ENCODE measurements at regions not wholly inside any gene's neighbourhood (a gene's known extent, or its start where the extent isn't known, plus 50 kb on each side); places are given as distances from the start of the nearest gene placed in this dataset.

GRCh38 chr3:74564560-74564959, 49.9 kb downstream of the CNTN3 start:
- in situ Hi-C loops (cut with HindIII; ENCODE audit: low sequenced_read_pairs): no loop called here
- DNase-seq (ENCODE audit: low spot score): no peak

GRCh38 chr3:74562558-74563269, 51.7 kb downstream of the CNTN3 start:
- in situ Hi-C loops (cut with HindIII; ENCODE audit: low sequenced_read_pairs): no loop called here
- DNase-seq (ENCODE audit: low spot score): no peak

GRCh38 chr3:74561881-74562280, 52.6 kb downstream of the CNTN3 start:
- DNase-seq (ENCODE audit: low spot score): no peak
- in situ Hi-C loops (cut with HindIII; ENCODE audit: low sequenced_read_pairs): no loop called here

- DNase-seq (ENCODE audit: low spot score): no peak
- in situ Hi-C loops (cut with HindIII; ENCODE audit: low sequenced_read_pairs): no loop called here
Measured at GRCh38 chr3:74559261-74559660, 55.2 kb downstream of the CNTN3 start.

- no peak for DNase-seq (ENCODE audit: low spot score)
- in situ Hi-C loops (cut with HindIII; ENCODE audit: low sequenced_read_pairs): no loop called here
Measured at GRCh38 chr3:74550686-74551085, 63.8 kb downstream of the CNTN3 start.

GRCh38 chr3:74546426-74546825, 68.0 kb downstream of the CNTN3 start:
- no peak for DNase-seq (ENCODE audit: low spot score)
- in situ Hi-C loops (cut with HindIII; ENCODE audit: low sequenced_read_pairs): no loop called here

GRCh38 chr3:74542441-74542840, 72.0 kb downstream of the CNTN3 start:
- in situ Hi-C loops (cut with HindIII; ENCODE audit: low sequenced_read_pairs): no loop called here
- DNase-seq (ENCODE audit: low spot score): no peak

GRCh38 chr3:74539876-74540275, 74.6 kb downstream of the CNTN3 start:
- in situ Hi-C loops (cut with HindIII; ENCODE audit: low sequenced_read_pairs): no loop called here
- DNase-seq (ENCODE audit: low spot score): no peak

GRCh38 chr3:74538669-74539068, 75.8 kb downstream of the CNTN3 start:
- DNase-seq (ENCODE audit: low spot score): no peak
- in situ Hi-C loops (cut with HindIII; ENCODE audit: low sequenced_read_pairs): no loop called here

GRCh38 chr3:74537857-74538256, 76.6 kb downstream of the CNTN3 start:
- in situ Hi-C loops (cut with HindIII; ENCODE audit: low sequenced_read_pairs): no loop called here
- no peak for DNase-seq (ENCODE audit: low spot score)

GRCh38 chr3:74537164-74537563, 77.3 kb downstream of the CNTN3 start:
- in situ Hi-C loops (cut with HindIII; ENCODE audit: low sequenced_read_pairs): no loop called here
- no peak for DNase-seq (ENCODE audit: low spot score)

- DNase-seq (ENCODE audit: low spot score): no peak
- in situ Hi-C loops (cut with HindIII; ENCODE audit: low sequenced_read_pairs): no loop called here
Measured at GRCh38 chr3:74535281-74535680, 79.2 kb downstream of the CNTN3 start.

- in situ Hi-C loops (cut with HindIII; ENCODE audit: low sequenced_read_pairs): no loop called here
- DNase-seq (ENCODE audit: low spot score): no peak
Measured at GRCh38 chr3:74534611-74535010, 79.8 kb downstream of the CNTN3 start.

- no peak for DNase-seq (ENCODE audit: low spot score)
- in situ Hi-C loops (cut with HindIII; ENCODE audit: low sequenced_read_pairs): no loop called here
Measured at GRCh38 chr3:74532446-74532845, 82.0 kb downstream of the CNTN3 start.

- in situ Hi-C loops (cut with HindIII; ENCODE audit: low sequenced_read_pairs): no loop called here
Measured at GRCh38 chr3:74531491-74531890, 83.0 kb downstream of the CNTN3 start.

GRCh38 chr3:74529145-74529544, 85.3 kb downstream of the CNTN3 start:
- in situ Hi-C loops (cut with HindIII; ENCODE audit: low sequenced_read_pairs): no loop called here
- no peak for DNase-seq (ENCODE audit: low spot score)

More at GRCh38 chr3:74531491-74531890, 83.0 kb downstream of the CNTN3 start:
- no peak for DNase-seq (ENCODE audit: low spot score)

- no peak for DNase-seq (ENCODE audit: low spot score)
- in situ Hi-C loops (cut with HindIII; ENCODE audit: low sequenced_read_pairs): no loop called here
Measured at GRCh38 chr3:74527566-74527965, 86.9 kb downstream of the CNTN3 start.

- in situ Hi-C loops (cut with HindIII; ENCODE audit: low sequenced_read_pairs): no loop called here
- no peak for DNase-seq (ENCODE audit: low spot score)
Measured at GRCh38 chr3:74523811-74524210, 90.6 kb downstream of the CNTN3 start.

GRCh38 chr3:74520895-74521294, 93.6 kb downstream of the CNTN3 start:
- in situ Hi-C loops (cut with HindIII; ENCODE audit: low sequenced_read_pairs): no loop called here
- no peak for DNase-seq (ENCODE audit: low spot score)

- in situ Hi-C loops (cut with HindIII; ENCODE audit: low sequenced_read_pairs): no loop called here
- DNase-seq (ENCODE audit: low spot score): no peak
Measured at GRCh38 chr3:74518610-74519009, 95.8 kb downstream of the CNTN3 start.

- no peak for DNase-seq (ENCODE audit: low spot score)
- in situ Hi-C loops (cut with HindIII; ENCODE audit: low sequenced_read_pairs): no loop called here
Measured at GRCh38 chr3:74516019-74516418, 98.4 kb downstream of the CNTN3 start.

Measured in G401 (cell line).